ENCODE measurements at regions not wholly inside any gene's neighbourhood (a gene's known extent, or its start where the extent isn't known, plus 50 kb on each side); places are given as distances from the start of the nearest gene placed in this dataset.

- H3K4me1 ChIP-seq (ENCODE audit: control insufficient read depth in 5 of 5, insufficient read depth in 5 of 5, low read length in 5 of 5) = peaks cover 0 to 5% (median 0%) of the 10 kb centered on the region in 5 donors
- DNase-seq (peak in 1 of 3 donors; percentile 24), ATAC-seq (ENCODE audit: insufficient read depth, low FRiP score) (no peak)
- H3K27me3 ChIP-seq (ENCODE audit: control insufficient read depth in 3 of 3, insufficient read depth in 3 of 3, low read length in 2 of 3) = peaks cover 0 to 4% (median 0%) of the 10 kb centered on the region in 3 donors
- H3K27ac ChIP-seq (ENCODE audit: low read depth in 1 of 2, low read length in 1 of 2) = no peak overlapping the region
- no peak overlapping the region for H3K9ac ChIP-seq (ENCODE audit: insufficient read depth in 1 of 2, low read length in 2 of 2)
- H3K9me3 ChIP-seq (ENCODE audit: control insufficient read depth in 4 of 4, insufficient read depth in 3 of 4, low read length in 3 of 4) = peaks cover 0 to 3% (median under 1%) of the 10 kb centered on the region in 4 donors
- H3K4me3 ChIP-seq = no peak overlapping the region
- no peaks in the 10 kb centered on the region for H3K36me3 ChIP-seq (ENCODE audit: control insufficient read depth in 4 of 4, insufficient read depth in 4 of 4, low read length in 4 of 4)
- TF ChIP-seq, protein P1, sequence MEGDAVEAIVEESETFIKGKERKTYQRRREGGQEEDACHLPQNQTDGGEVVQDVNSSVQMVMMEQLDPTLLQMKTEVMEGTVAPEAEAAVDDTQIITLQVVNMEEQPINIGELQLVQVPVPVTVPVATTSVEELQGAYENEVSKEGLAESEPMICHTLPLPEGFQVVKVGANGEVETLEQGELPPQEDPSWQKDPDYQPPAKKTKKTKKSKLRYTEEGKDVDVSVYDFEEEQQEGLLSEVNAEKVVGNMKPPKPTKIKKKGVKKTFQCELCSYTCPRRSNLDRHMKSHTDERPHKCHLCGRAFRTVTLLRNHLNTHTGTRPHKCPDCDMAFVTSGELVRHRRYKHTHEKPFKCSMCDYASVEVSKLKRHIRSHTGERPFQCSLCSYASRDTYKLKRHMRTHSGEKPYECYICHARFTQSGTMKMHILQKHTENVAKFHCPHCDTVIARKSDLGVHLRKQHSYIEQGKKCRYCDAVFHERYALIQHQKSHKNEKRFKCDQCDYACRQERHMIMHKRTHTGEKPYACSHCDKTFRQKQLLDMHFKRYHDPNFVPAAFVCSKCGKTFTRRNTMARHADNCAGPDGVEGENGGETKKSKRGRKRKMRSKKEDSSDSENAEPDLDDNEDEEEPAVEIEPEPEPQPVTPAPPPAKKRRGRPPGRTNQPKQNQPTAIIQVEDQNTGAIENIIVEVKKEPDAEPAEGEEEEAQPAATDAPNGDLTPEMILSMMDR (IDR thresholded peaks at IDR 0.05; ENCODE audit: control extremely low read depth, extremely low read depth) = no peak
- WGBS, 2 donors = 79 to 84% methylated on average over 2 of the region's 2 CpGs
Observed at GRCh38 chr10:35707642-35708425, 65.7 kb upstream of the FZD8 start.

GRCh38 chr10:35706959-35707358, 64.9 kb upstream of the FZD8 start:
- WGBS, 2 donors = 93 to 96% methylated on average over 3 of the region's 3 CpGs
- no peak overlapping the region for H3K4me3 ChIP-seq
- H3K27me3 ChIP-seq (ENCODE audit: control insufficient read depth in 3 of 3, insufficient read depth in 3 of 3, low read length in 2 of 3) = peaks cover 0 to 1% (median 0%) of the 10 kb centered on the region in 3 donors
- no peaks in the 10 kb centered on the region for H3K36me3 ChIP-seq (ENCODE audit: control insufficient read depth in 4 of 4, insufficient read depth in 4 of 4, low read length in 4 of 4)
- DNase-seq = no peak
- no peak for ATAC-seq (ENCODE audit: insufficient read depth, low FRiP score)
- no peak overlapping the region for H3K27ac ChIP-seq (ENCODE audit: low read depth in 1 of 2, low read length in 1 of 2)
- H3K4me1 ChIP-seq (ENCODE audit: control insufficient read depth in 5 of 5, insufficient read depth in 5 of 5, low read length in 5 of 5) = peaks cover 0 to 5% (median 0%) of the 10 kb centered on the region in 5 donors
- TF ChIP-seq, protein P1 (IDR thresholded peaks at IDR 0.05; ENCODE audit: control extremely low read depth, extremely low read depth) = no peak
- H3K9me3 ChIP-seq (ENCODE audit: control insufficient read depth in 4 of 4, insufficient read depth in 3 of 4, low read length in 3 of 4) = peaks cover 0 to 2% (median under 1%) of the 10 kb centered on the region in 4 donors
- H3K9ac ChIP-seq (ENCODE audit: insufficient read depth in 1 of 2, low read length in 2 of 2) = no peak overlapping the region

DNA sequence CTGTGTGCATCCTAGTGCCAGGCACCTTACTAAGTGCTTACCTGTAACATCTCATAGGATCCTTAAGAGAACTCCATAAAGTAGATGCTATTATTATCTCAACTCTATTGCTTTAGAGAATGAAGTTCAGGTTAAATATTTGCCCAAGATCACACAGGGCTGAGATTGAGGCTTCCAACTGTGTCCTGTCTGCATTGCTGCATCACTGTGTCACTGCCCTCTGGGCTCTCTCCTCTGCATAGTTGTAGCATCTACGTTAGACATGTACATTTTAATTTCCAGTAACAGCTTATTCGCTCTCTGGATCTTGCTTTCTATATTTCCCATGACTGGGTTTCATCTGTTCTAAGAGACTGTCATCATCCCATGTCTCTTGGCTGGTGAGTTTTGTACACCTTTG, 63.6 kb upstream of the FZD8 start:
- Histone ChIP-seq H3K36me3 (ENCODE audit: control insufficient read depth in 4 of 4, insufficient read depth in 4 of 4, low read length in 4 of 4) (no peaks in the 10 kb centered on the region), H3K4me3 (no peak overlapping the region), H3K9ac (ENCODE audit: insufficient read depth in 1 of 2, low read length in 2 of 2) (no peak overlapping the region), H3K9me3 (ENCODE audit: control insufficient read depth in 4 of 4, insufficient read depth in 3 of 4, low read length in 3 of 4) (peaks cover 0 to 2% (median 0%) of the 10 kb centered on the region in 4 donors), H3K27ac (ENCODE audit: low read depth in 1 of 2, low read length in 1 of 2) (no peak overlapping the region), H3K27me3 (ENCODE audit: control insufficient read depth in 3 of 3, insufficient read depth in 3 of 3, low read length in 2 of 3) (no peaks in the 10 kb centered on the region), H3K4me1 (ENCODE audit: control insufficient read depth in 5 of 5, insufficient read depth in 5 of 5, low read length in 5 of 5) (peaks cover 0 to 5% (median 0%) of the 10 kb centered on the region in 5 donors)
- 90 to 92% methylated on average over 2 of the region's 2 CpGs for WGBS, 2 donors
- TF ChIP-seq, protein P1 (IDR thresholded peaks at IDR 0.05; ENCODE audit: control extremely low read depth, extremely low read depth) = no peak
- no peak for DNase-seq
- ATAC-seq (ENCODE audit: insufficient read depth, low FRiP score) = no peak
